Trophoblast cell (in vitro differentiated cells and primary cell): ENCODE measurements at regions not wholly inside any gene's neighbourhood (a gene's known extent, or its start where the extent isn't known, plus 50 kb on each side); places are given as distances from the start of the nearest gene placed in this dataset.

Experiments
- DNase-seq, 2 donors: peaks; one replicate each; pipeline ENCODE4 v3.0.0-alpha.2; 2016
- H2AFZ ChIP-seq: 2 replicates; pipeline ENCODE4 v1.6.1; 2013; ENCODE audit warnings: low read length, moderate library complexity, mild to moderate bottlenecking; ENCODE audit not compliant: insufficient read depth, poor library complexity
- H2AK5ac ChIP-seq: 2 replicates; pipeline ENCODE4 v1.6.1; 2013; ENCODE audit warnings: mild to moderate bottlenecking, low read length
- H2BK120ac ChIP-seq: 2 replicates; pipeline ENCODE4 v1.6.1; 2013; ENCODE audit warnings: low read length, mild to moderate bottlenecking, moderate library complexity; ENCODE audit not compliant: insufficient read depth, poor library complexity
- H2BK12ac ChIP-seq: 2 replicates; pipeline ENCODE4 v1.6.1; 2013; ENCODE audit warnings: mild to moderate bottlenecking, low read length, moderate library complexity
- H2BK5ac ChIP-seq: 2 replicates; pipeline ENCODE4 v1.6.1; 2013; ENCODE audit warnings: low read length, low read depth, moderate library complexity, mild to moderate bottlenecking; ENCODE audit not compliant: poor library complexity
- H3K14ac ChIP-seq: 2 replicates; pipeline ENCODE4 v1.6.1; 2013; ENCODE audit warnings: mild to moderate bottlenecking, low read length
- H3K18ac ChIP-seq: 2 replicates; pipeline ENCODE4 v1.6.1; 2013; ENCODE audit warnings: mild to moderate bottlenecking, low read length
- H3K23ac ChIP-seq: 2 replicates; pipeline ENCODE4 v1.6.1; 2013; ENCODE audit warnings: low read length
- H3K27ac ChIP-seq: 2 replicates; pipeline ENCODE4 v1.5.1; 2013; ENCODE audit warnings: low read depth, mild to moderate bottlenecking, inconsistent platforms, low read length, moderate library complexity
- H3K27me3 ChIP-seq: 2 replicates; pipeline ENCODE4 v1.6.1; 2013; ENCODE audit warnings: inconsistent platforms, mild to moderate bottlenecking, low read length, moderate library complexity; ENCODE audit not compliant: insufficient read depth
- H3K36me3 ChIP-seq, 2 experiments: 1 replicate in 1 of 2; 2 replicates in 1 of 2; pipeline ENCODE4 v1.6.1; 2013; ENCODE audit warnings: low read length in 2 of 2, mild to moderate bottlenecking in 2 of 2, moderate library complexity in 1 of 2; ENCODE audit not compliant: insufficient read depth in 2 of 2, control insufficient read depth in 1 of 2
- H3K4ac ChIP-seq: 2 replicates; pipeline ENCODE4 v1.6.1; 2013; ENCODE audit warnings: low read depth, mild to moderate bottlenecking, low read length, moderate library complexity
- H3K4me1 ChIP-seq, 2 experiments: 1 replicate in 1 of 2; 2 replicates in 1 of 2; pipeline ENCODE4 v1.6.1; 2013; ENCODE audit warnings: low read length in 2 of 2, mild to moderate bottlenecking in 2 of 2, moderate library complexity in 1 of 2; ENCODE audit not compliant: insufficient read depth in 2 of 2, control insufficient read depth in 1 of 2
- H3K4me2 ChIP-seq: 2 replicates; pipeline ENCODE4 v1.6.1; 2013; ENCODE audit warnings: inconsistent platforms, mild to moderate bottlenecking, low read length, moderate library complexity
- H3K4me3 ChIP-seq: 2 replicates; pipeline ENCODE4 v1.5.1; 2013; ENCODE audit warnings: mild to moderate bottlenecking, low read depth, low read length, inconsistent platforms
- H3K79me1 ChIP-seq: one replicate; pipeline ENCODE4 v1.6.1; 2013; ENCODE audit warnings: low read length
- H3K79me2 ChIP-seq: 2 replicates; pipeline ENCODE4 v1.6.1; 2013; ENCODE audit warnings: low read length, mild to moderate bottlenecking; ENCODE audit not compliant: control insufficient read depth, insufficient read depth, poor library complexity
- H3K9ac ChIP-seq: 2 replicates; pipeline ENCODE4 v1.6.1; 2013; ENCODE audit warnings: mild to moderate bottlenecking, low read length
- H3K9me3 ChIP-seq: 2 replicates; pipeline ENCODE4 v1.6.1; 2013; ENCODE audit warnings: low read depth, mild to moderate bottlenecking, control low read depth, inconsistent platforms, low read length; ENCODE audit not compliant: insufficient read depth
- H4K12ac ChIP-seq: 2 replicates; pipeline ENCODE4 v1.6.1; 2013; ENCODE audit warnings: low read depth, mild to moderate bottlenecking, low read length, moderate library complexity
- H4K8ac ChIP-seq: 2 replicates; pipeline ENCODE4 v1.6.1; 2013; ENCODE audit warnings: low read depth, mild to moderate bottlenecking, low read length, moderate library complexity
- H4K91ac ChIP-seq: one replicate; pipeline ENCODE4 v1.6.1; 2013; ENCODE audit warnings: low read depth, mild to moderate bottlenecking, low read length, moderate library complexity
- WGBS: extraction: QIAGEN DNeasy Blood & Tissue Kit; methylation state at CpG from one replicate; pipeline ENCODE4 v1.1.7; 2013; ENCODE audit warnings: missing lambda C conversion rate; ENCODE audit not compliant: insufficient read length, insufficient coverage; ENCODE audit errors: extremely low coverage; 5-methylcytosine and 5-hydroxymethylcytosine counted together

GRCh38 chr19:27997069-27997468 lies 1215.9 kb downstream of the UQCRFS1 start:
- Histone ChIP-seq H2BK120ac (no peak overlapping the region), H3K79me1 (no peaks in the 10 kb centered on the region), H2BK12ac (no peak overlapping the region), H3K4me3 (no peak overlapping the region), H3K14ac (no peak overlapping the region), H3K79me2 (no peaks in the 10 kb centered on the region), H3K27me3 (no peaks in the 10 kb centered on the region), H3K4me2 (no peak overlapping the region), H3K9ac (no peak overlapping the region), H2AK5ac (no peak overlapping the region), H3K9me3 (no peaks in the 10 kb centered on the region), H4K12ac (no peak overlapping the region), H4K91ac (no peak overlapping the region), H4K8ac (no peak overlapping the region), H3K36me3 (no peaks in the 10 kb centered on the region), H3K4ac (no peak overlapping the region), H3K23ac (no peak overlapping the region), H3K27ac (no peak overlapping the region), H2AFZ (no peak overlapping the region), H3K4me1 (no peaks in the 10 kb centered on the region), H3K18ac (no peak overlapping the region), H2BK5ac (no peak overlapping the region)
- DNase-seq: no peak
- WGBS: no CpG with 5 or more reads among the region's 2 CpGs

- H3K4me1 ChIP-seq: no peaks in the 10 kb centered on the region
- H2BK12ac ChIP-seq: no peak overlapping the region
- H3K23ac ChIP-seq: no peak overlapping the region
- WGBS: no CpG with 5 or more reads among the region's 6 CpGs
- H4K91ac ChIP-seq: no peak overlapping the region
- no peaks in the 10 kb centered on the region for H3K36me3 ChIP-seq
- H3K14ac ChIP-seq: no peak overlapping the region
- H3K18ac ChIP-seq: no peak overlapping the region
- H4K12ac ChIP-seq: no peak overlapping the region
- no peaks in the 10 kb centered on the region for H3K27me3 ChIP-seq
- no peak overlapping the region for H3K4ac ChIP-seq
- DNase-seq: no peak
- no peak overlapping the region for H3K9ac ChIP-seq
- H2AFZ ChIP-seq: no peak overlapping the region
- H3K27ac ChIP-seq: no peak overlapping the region
- H2AK5ac ChIP-seq: no peak overlapping the region
- H3K4me2 ChIP-seq: no peak overlapping the region
- H3K9me3 ChIP-seq: no peaks in the 10 kb centered on the region
- H3K79me2 ChIP-seq: no peaks in the 10 kb centered on the region
- no peak overlapping the region for H3K4me3 ChIP-seq
- H3K79me1 ChIP-seq: no peaks in the 10 kb centered on the region
- no peak overlapping the region for H4K8ac ChIP-seq
- no peak overlapping the region for H2BK120ac ChIP-seq
- no peak overlapping the region for H2BK5ac ChIP-seq
These were observed 1219.1 kb downstream of the UQCRFS1 start for GRCh38 chr19:27993619-27994570.

- Histone ChIP-seq H4K91ac (no peak overlapping the region), H2BK5ac (no peak overlapping the region), H2AK5ac (no peak overlapping the region), H3K79me1 (no peaks in the 10 kb centered on the region), H3K27me3 (no peaks in the 10 kb centered on the region), H3K9ac (no peak overlapping the region), H3K79me2 (no peaks in the 10 kb centered on the region), H2BK120ac (no peak overlapping the region), H2BK12ac (no peak overlapping the region), H3K4me2 (no peak overlapping the region), H4K8ac (no peak overlapping the region), H3K23ac (no peak overlapping the region), H3K9me3 (no peaks in the 10 kb centered on the region), H3K36me3 (no peaks in the 10 kb centered on the region), H3K4ac (no peak overlapping the region), H3K14ac (no peak overlapping the region), H4K12ac (no peak overlapping the region), H3K27ac (no peak overlapping the region), H3K4me1 (no peaks in the 10 kb centered on the region), H3K4me3 (no peak overlapping the region), H2AFZ (no peak overlapping the region), H3K18ac (no peak overlapping the region)
- WGBS: no CpG with 5 or more reads among the region's 1 CpG
- DNase-seq: no peak
These were observed 1226.7 kb downstream of the UQCRFS1 start for GRCh38 chr19:27986299-27986698.

GRCh38 chr19:27975419-27976005 lies 1237.4 kb downstream of the UQCRFS1 start:
- DNase-seq: no peak

More at GRCh38 chr19:27975419-27976005, 1237.4 kb downstream of the UQCRFS1 start:
- Histone ChIP-seq H3K4me3 (no peak overlapping the region), H3K18ac (no peak overlapping the region), H3K9ac (no peak overlapping the region), H4K91ac (peak overlapping the region; percentile 93), H4K8ac (peak overlapping the region; percentile 35), H3K4me1 (peaks cover 19% of the 10 kb centered on the region in 2 experiments), H3K27ac (no peak overlapping the region), H3K14ac (peak overlapping the region; percentile 77), H2BK12ac (peak overlapping the region; percentile 90), H3K4me2 (no peak overlapping the region), H3K9me3 (no peaks in the 10 kb centered on the region), H3K27me3 (no peaks in the 10 kb centered on the region), H2AFZ (no peak overlapping the region), H4K12ac (no peak overlapping the region), H3K4ac (peak overlapping the region; percentile 39), H2BK120ac (peak overlapping the region; percentile 39), H3K36me3 (no peaks in the 10 kb centered on the region), H3K23ac (no peak overlapping the region), H2AK5ac (peak overlapping the region; percentile 90), H2BK5ac (peak overlapping the region; percentile 16), H3K79me1 (peaks cover 33% of the 10 kb centered on the region), H3K79me2 (peaks cover 11% of the 10 kb centered on the region)
- WGBS: no CpG with 5 or more reads among the region's 5 CpGs
